ENCODE measurements at regions not wholly inside any gene's neighbourhood (a gene's known extent, or its start where the extent isn't known, plus 50 kb on each side); places are given as distances from the start of the nearest gene placed in this dataset.

- no peaks in the 10 kb centered on the region for H3K4me1 Mint-ChIP-seq (ENCODE audit: low read depth)
- no peak for DNase-seq (ENCODE audit: low spot score)
- H3K27ac Mint-ChIP-seq, result no peak overlapping the region
These were observed 671.0 kb downstream of the DMRTA1 start for GRCh38 chr9:23117616-23118015.

GRCh38 chr9:23120630-23121029 lies 674.0 kb downstream of the DMRTA1 start:
- H3K9me3 Mint-ChIP-seq, result peaks cover 29% of the 10 kb centered on the region
- no peaks in the 10 kb centered on the region for H3K36me3 Mint-ChIP-seq (ENCODE audit: low read depth)
- no peak overlapping the region for H3K27ac Mint-ChIP-seq
- no peaks in the 10 kb centered on the region for H3K4me1 Mint-ChIP-seq (ENCODE audit: low read depth)
- no peak for DNase-seq (ENCODE audit: low spot score)
- no peak overlapping the region for H3K4me3 Mint-ChIP-seq
- H3K27me3 Mint-ChIP-seq (ENCODE audit: low read depth), result no peaks in the 10 kb centered on the region

More at GRCh38 chr9:23117616-23118015, 671.0 kb downstream of the DMRTA1 start:
- Mint-ChIP-seq H3K4me3 (no peak overlapping the region), H3K27me3 (ENCODE audit: low read depth) (no peaks in the 10 kb centered on the region), H3K9me3 (peaks cover 38% of the 10 kb centered on the region), H3K36me3 (ENCODE audit: low read depth) (no peaks in the 10 kb centered on the region)

- H3K36me3 Mint-ChIP-seq (ENCODE audit: low read depth), result no peaks in the 10 kb centered on the region
- no peak overlapping the region for H3K27ac Mint-ChIP-seq
- no peak overlapping the region for H3K4me3 Mint-ChIP-seq
- no peaks in the 10 kb centered on the region for H3K4me1 Mint-ChIP-seq (ENCODE audit: low read depth)
- peaks cover 32% of the 10 kb centered on the region for H3K9me3 Mint-ChIP-seq
- no peaks in the 10 kb centered on the region for H3K27me3 Mint-ChIP-seq (ENCODE audit: low read depth)
- DNase-seq (ENCODE audit: low spot score), result no peak
These were observed 676.5 kb downstream of the DMRTA1 start for GRCh38 chr9:23123048-23123632.

- no peaks in the 10 kb centered on the region for H3K27me3 Mint-ChIP-seq (ENCODE audit: low read depth)
- peaks cover 57% of the 10 kb centered on the region for H3K9me3 Mint-ChIP-seq
- no peaks in the 10 kb centered on the region for H3K36me3 Mint-ChIP-seq (ENCODE audit: low read depth)
- no peak for DNase-seq (ENCODE audit: low spot score)
- no peak overlapping the region for H3K27ac Mint-ChIP-seq
- H3K4me1 Mint-ChIP-seq (ENCODE audit: low read depth), result no peaks in the 10 kb centered on the region
- no peak overlapping the region for H3K4me3 Mint-ChIP-seq
These were observed 680.6 kb downstream of the ELAVL2 start for GRCh38 chr9:23145467-23145866.

GRCh38 chr9:23153058-23153457 lies 673.0 kb downstream of the ELAVL2 start:
- no peak overlapping the region for H3K4me3 Mint-ChIP-seq

GRCh38 chr9:23160491-23160890 lies 665.5 kb downstream of the ELAVL2 start:
- Mint-ChIP-seq H3K4me3 (no peak overlapping the region), H3K9me3 (peaks cover 32% of the 10 kb centered on the region), H3K4me1 (ENCODE audit: low read depth) (no peaks in the 10 kb centered on the region), H3K27me3 (ENCODE audit: low read depth) (no peaks in the 10 kb centered on the region), H3K36me3 (ENCODE audit: low read depth) (no peaks in the 10 kb centered on the region), H3K27ac (no peak overlapping the region)
- no peak for DNase-seq (ENCODE audit: low spot score)

More at GRCh38 chr9:23153058-23153457, 673.0 kb downstream of the ELAVL2 start:
- no peak for DNase-seq (ENCODE audit: low spot score)
- Mint-ChIP-seq H3K9me3 (peaks cover 50% of the 10 kb centered on the region), H3K4me1 (ENCODE audit: low read depth) (no peaks in the 10 kb centered on the region), H3K27ac (no peak overlapping the region), H3K27me3 (ENCODE audit: low read depth) (no peaks in the 10 kb centered on the region), H3K36me3 (ENCODE audit: low read depth) (no peaks in the 10 kb centered on the region)

GRCh38 chr9:23160952-23161469 lies 665.0 kb downstream of the ELAVL2 start:
- H3K36me3 Mint-ChIP-seq (ENCODE audit: low read depth), result no peaks in the 10 kb centered on the region
- no peaks in the 10 kb centered on the region for H3K27me3 Mint-ChIP-seq (ENCODE audit: low read depth)
- no peaks in the 10 kb centered on the region for H3K4me1 Mint-ChIP-seq (ENCODE audit: low read depth)
- DNase-seq (ENCODE audit: low spot score), result no peak
- peaks cover 36% of the 10 kb centered on the region for H3K9me3 Mint-ChIP-seq
- H3K4me3 Mint-ChIP-seq, result no peak overlapping the region
- no peak overlapping the region for H3K27ac Mint-ChIP-seq

- H3K4me1 Mint-ChIP-seq (ENCODE audit: low read depth), result no peaks in the 10 kb centered on the region
- no peak for DNase-seq (ENCODE audit: low spot score)
- H3K27ac Mint-ChIP-seq, result no peak overlapping the region
- H3K9me3 Mint-ChIP-seq, result peaks cover 36% of the 10 kb centered on the region
- H3K27me3 Mint-ChIP-seq (ENCODE audit: low read depth), result no peaks in the 10 kb centered on the region
- no peak overlapping the region for H3K4me3 Mint-ChIP-seq
- no peaks in the 10 kb centered on the region for H3K36me3 Mint-ChIP-seq (ENCODE audit: low read depth)
These were observed 663.3 kb downstream of the ELAVL2 start for GRCh38 chr9:23162789-23163188.

- H3K9me3 Mint-ChIP-seq, result peaks cover 32% of the 10 kb centered on the region
- no peak overlapping the region for H3K27ac Mint-ChIP-seq
These were observed 654.6 kb downstream of the ELAVL2 start for GRCh38 chr9:23171479-23171878.

GRCh38 chr9:23172206-23172605 lies 653.8 kb downstream of the ELAVL2 start:
- peaks cover 36% of the 10 kb centered on the region for H3K9me3 Mint-ChIP-seq
- no peak overlapping the region for H3K4me3 Mint-ChIP-seq
- no peaks in the 10 kb centered on the region for H3K36me3 Mint-ChIP-seq (ENCODE audit: low read depth)
- no peaks in the 10 kb centered on the region for H3K27me3 Mint-ChIP-seq (ENCODE audit: low read depth)
- H3K4me1 Mint-ChIP-seq (ENCODE audit: low read depth), result no peaks in the 10 kb centered on the region
- DNase-seq (ENCODE audit: low spot score), result no peak
- H3K27ac Mint-ChIP-seq, result no peak overlapping the region

More at GRCh38 chr9:23171479-23171878, 654.6 kb downstream of the ELAVL2 start:
- no peak for DNase-seq (ENCODE audit: low spot score)
- no peak overlapping the region for H3K4me3 Mint-ChIP-seq
- no peaks in the 10 kb centered on the region for H3K4me1 Mint-ChIP-seq (ENCODE audit: low read depth)
- H3K36me3 Mint-ChIP-seq (ENCODE audit: low read depth), result no peaks in the 10 kb centered on the region
- no peaks in the 10 kb centered on the region for H3K27me3 Mint-ChIP-seq (ENCODE audit: low read depth)

GRCh38 chr9:23172979-23173637 lies 652.9 kb downstream of the ELAVL2 start:
- H3K4me1 Mint-ChIP-seq (ENCODE audit: low read depth), result no peaks in the 10 kb centered on the region

GRCh38 chr9:23194281-23194680 lies 631.8 kb downstream of the ELAVL2 start:
- peaks cover 41% of the 10 kb centered on the region for H3K9me3 Mint-ChIP-seq
- H3K27me3 Mint-ChIP-seq (ENCODE audit: low read depth), result no peaks in the 10 kb centered on the region
- H3K4me3 Mint-ChIP-seq, result no peak overlapping the region
- no peak for DNase-seq (ENCODE audit: low spot score)
- no peak overlapping the region for H3K27ac Mint-ChIP-seq
- H3K4me1 Mint-ChIP-seq (ENCODE audit: low read depth), result no peaks in the 10 kb centered on the region
- H3K36me3 Mint-ChIP-seq (ENCODE audit: low read depth), result no peaks in the 10 kb centered on the region

More at GRCh38 chr9:23172979-23173637, 652.9 kb downstream of the ELAVL2 start:
- Mint-ChIP-seq H3K36me3 (ENCODE audit: low read depth) (no peaks in the 10 kb centered on the region), H3K27ac (no peak overlapping the region), H3K4me3 (no peak overlapping the region), H3K9me3 (peaks cover 40% of the 10 kb centered on the region), H3K27me3 (ENCODE audit: low read depth) (no peaks in the 10 kb centered on the region)
- no peak for DNase-seq (ENCODE audit: low spot score)

- Mint-ChIP-seq H3K4me3 (no peak overlapping the region), H3K4me1 (ENCODE audit: low read depth) (no peaks in the 10 kb centered on the region), H3K36me3 (ENCODE audit: low read depth) (no peaks in the 10 kb centered on the region), H3K27me3 (ENCODE audit: low read depth) (no peaks in the 10 kb centered on the region), H3K9me3 (peaks cover 15% of the 10 kb centered on the region), H3K27ac (no peak overlapping the region)
- DNase-seq (ENCODE audit: low spot score), result no peak
These were observed 610.4 kb downstream of the ELAVL2 start for GRCh38 chr9:23215688-23216087.

- H3K4me3 Mint-ChIP-seq, result no peak overlapping the region
- no peaks in the 10 kb centered on the region for H3K4me1 Mint-ChIP-seq (ENCODE audit: low read depth)
- no peaks in the 10 kb centered on the region for H3K36me3 Mint-ChIP-seq (ENCODE audit: low read depth)
- H3K27me3 Mint-ChIP-seq (ENCODE audit: low read depth), result no peaks in the 10 kb centered on the region
- no peak overlapping the region for H3K27ac Mint-ChIP-seq
- peaks cover 38% of the 10 kb centered on the region for H3K9me3 Mint-ChIP-seq
- no peak for DNase-seq (ENCODE audit: low spot score)
These were observed 606.6 kb downstream of the ELAVL2 start for GRCh38 chr9:23219471-23219870.
